ENCODE measurements at regions not wholly inside any gene's neighbourhood (a gene's known extent, or its start where the extent isn't known, plus 50 kb on each side); places are given as distances from the start of the nearest gene placed in this dataset.
"Not testable (repeated sequence)": the region's sequence is repeated elsewhere in the genome, so short reads cannot be mapped to it uniquely, and the experiment has no call there.

GRCh38 chr12:90211017-90211416 is 502.4 kb upstream of the ATP2B1 start:
- no peak for DNase-seq
- in situ Hi-C loops (cut with MboI; ENCODE audit: low pct_unique_long_range_greater_than_20kb, low sequenced_read_pairs): no loop called here

GRCh38 chr12:90209029-90209428 is 500.4 kb upstream of the ATP2B1 start:
- in situ Hi-C loops (cut with MboI; ENCODE audit: low pct_unique_long_range_greater_than_20kb, low sequenced_read_pairs): no loop called here
- DNase-seq: no peak

- DNase-seq; in situ Hi-C loops (cut with MboI; ENCODE audit: low pct_unique_long_range_greater_than_20kb, low sequenced_read_pairs): not testable (repeated sequence)
These were observed 499.7 kb upstream of the ATP2B1 start for GRCh38 chr12:90208379-90208778.

- in situ Hi-C loops (cut with MboI; ENCODE audit: low pct_unique_long_range_greater_than_20kb, low sequenced_read_pairs): no loop called here
These were observed 499.2 kb upstream of the ATP2B1 start for GRCh38 chr12:90207799-90208198.

GRCh38 chr12:90205165-90205564 is 496.5 kb upstream of the ATP2B1 start:
- DNase-seq: no peak
- in situ Hi-C loops (cut with MboI; ENCODE audit: low pct_unique_long_range_greater_than_20kb, low sequenced_read_pairs): no loop called here

More at GRCh38 chr12:90207799-90208198, 499.2 kb upstream of the ATP2B1 start:
- no peak for DNase-seq

GRCh38 chr12:90203556-90203955 is 494.9 kb upstream of the ATP2B1 start:
- in situ Hi-C loops (cut with MboI; ENCODE audit: low pct_unique_long_range_greater_than_20kb, low sequenced_read_pairs): no loop called here
- no peak for DNase-seq

GRCh38 chr12:90199006-90199405 is 490.4 kb upstream of the ATP2B1 start:
- DNase-seq: no peak
- in situ Hi-C loops (cut with MboI; ENCODE audit: low pct_unique_long_range_greater_than_20kb, low sequenced_read_pairs): no loop called here

GRCh38 chr12:90193500-90193899 is 484.9 kb upstream of the ATP2B1 start:
- DNase-seq: no peak
- in situ Hi-C loops (cut with MboI; ENCODE audit: low pct_unique_long_range_greater_than_20kb, low sequenced_read_pairs): no loop called here

- no peak for DNase-seq
These were observed 480.2 kb upstream of the ATP2B1 start for GRCh38 chr12:90188857-90189256.

GRCh38 chr12:90183201-90183600 is 474.6 kb upstream of the ATP2B1 start:
- DNase-seq: no peak
- in situ Hi-C loops (cut with MboI; ENCODE audit: low pct_unique_long_range_greater_than_20kb, low sequenced_read_pairs): no loop called here

More at GRCh38 chr12:90188857-90189256, 480.2 kb upstream of the ATP2B1 start:
- in situ Hi-C loops (cut with MboI; ENCODE audit: low pct_unique_long_range_greater_than_20kb, low sequenced_read_pairs): no loop called here

- in situ Hi-C loops (cut with MboI; ENCODE audit: low pct_unique_long_range_greater_than_20kb, low sequenced_read_pairs): no loop called here
- no peak for DNase-seq
These were observed 472.6 kb upstream of the ATP2B1 start for GRCh38 chr12:90181216-90181615.

GRCh38 chr12:90174956-90175355 is 466.3 kb upstream of the ATP2B1 start:
- no peak for DNase-seq
- in situ Hi-C loops (cut with MboI; ENCODE audit: low pct_unique_long_range_greater_than_20kb, low sequenced_read_pairs): no loop called here

- in situ Hi-C loops (cut with MboI; ENCODE audit: low pct_unique_long_range_greater_than_20kb, low sequenced_read_pairs): no loop called here
- DNase-seq: no peak
These were observed 465.5 kb upstream of the ATP2B1 start for GRCh38 chr12:90174198-90174510.

- DNase-seq: no peak
- in situ Hi-C loops (cut with MboI; ENCODE audit: low pct_unique_long_range_greater_than_20kb, low sequenced_read_pairs): no loop called here
These were observed 465.0 kb upstream of the ATP2B1 start for GRCh38 chr12:90173499-90174197.

GRCh38 chr12:90172524-90172923 is 463.9 kb upstream of the ATP2B1 start:
- in situ Hi-C loops (cut with MboI; ENCODE audit: low pct_unique_long_range_greater_than_20kb, low sequenced_read_pairs): no loop called here
- DNase-seq: no peak

- DNase-seq: no peak
- in situ Hi-C loops (cut with MboI; ENCODE audit: low pct_unique_long_range_greater_than_20kb, low sequenced_read_pairs): no loop called here
These were observed 462.1 kb upstream of the ATP2B1 start for GRCh38 chr12:90170740-90171139.

GRCh38 chr12:90167518-90168208 is 459.0 kb upstream of the ATP2B1 start:
- DNase-seq: no peak
- in situ Hi-C loops (cut with MboI; ENCODE audit: low pct_unique_long_range_greater_than_20kb, low sequenced_read_pairs): no loop called here

- in situ Hi-C loops (cut with MboI; ENCODE audit: low pct_unique_long_range_greater_than_20kb, low sequenced_read_pairs): no loop called here
- no peak for DNase-seq
These were observed 458.0 kb upstream of the ATP2B1 start for GRCh38 chr12:90166671-90167070.

GRCh38 chr12:90166012-90166411 is 457.4 kb upstream of the ATP2B1 start:
- no peak for DNase-seq
- in situ Hi-C loops (cut with MboI; ENCODE audit: low pct_unique_long_range_greater_than_20kb, low sequenced_read_pairs): no loop called here

GRCh38 chr12:90163975-90164374 is 455.3 kb upstream of the ATP2B1 start:
- in situ Hi-C loops (cut with MboI; ENCODE audit: low pct_unique_long_range_greater_than_20kb, low sequenced_read_pairs): no loop called here
- no peak for DNase-seq

GRCh38 chr12:90153827-90154226 is 445.2 kb upstream of the ATP2B1 start:
- in situ Hi-C loops (cut with MboI; ENCODE audit: low pct_unique_long_range_greater_than_20kb, low sequenced_read_pairs): no loop called here
- DNase-seq: no peak

Measured in KBM-7 (cell line).